ENCODE measurements at regions not wholly inside any gene's neighbourhood (a gene's known extent, or its start where the extent isn't known, plus 50 kb on each side); places are given as distances from the start of the nearest gene placed in this dataset.

- TF ChIP-seq CTCF (IDR thresholded peaks at IDR 0.05; ENCODE audit: poor library complexity) (no peak), EZH2 (IDR thresholded peaks at IDR 0.05; ENCODE audit: borderline replicate concordance) (no peak), EZH2phosphoT487 (IDR thresholded peaks at IDR 0.05; ENCODE audit: low read depth, severe bottlenecking, unreplicated experiment) (no peak)
Measured at GRCh38 chr6:130593948-130594347, 228.1 kb downstream of the TMEM200A start.
